HepG2 (cell line): ENCODE measurements at regions not wholly inside any gene's neighbourhood (a gene's known extent, or its start where the extent isn't known, plus 50 kb on each side); places are given as distances from the start of the nearest gene placed in this dataset.

Experiments
- ATAC-seq: fragments of 200-7000 bp; cut with Tn5 transposase; 3 replicates; pipeline ENCODE4 v1.9.1; 2020; ENCODE audit warnings: mild to moderate bottlenecking, moderate library complexity
- BruUV-seq: library from RNA; stranded (reverse); fragments of 400-500 nt; replicated peaks from 2 replicates; lab custom pipeline; 2021; lab: Mats Ljungman, UMichigan
- CTCF ChIA-PET: fragments of 300-600 bp; formaldehyde crosslinking; extraction: SDS; loops from one replicate; lab custom pipeline; 2021; ENCODE audit warnings: low total read pairs, inconsistent platforms, low intra/inter-chr PET ratio; lab: Yijun Ruan, JAX
- POLR2A ChIA-PET: fragments of 350-600 bp; sonication (Branson Sonifier 250); formaldehyde crosslinking; loops from one replicate; lab custom pipeline; 2020; ENCODE audit warnings: antibody characterized with exemption, inconsistent platforms; lab: Yijun Ruan, JAX
- DNase-seq: peaks from one replicate; pipeline ENCODE4 v3.0.0-alpha.2; 2015; ENCODE audit warnings: low spot score
- FAIRE-seq: peaks from 3 replicates; lab custom pipeline; 2011; peaks lifted over from hg19 to GRCh38; lab: Jason Lieb, UNC
- H2AFZ ChIP-seq: one replicate; pipeline ENCODE4 v1.6.1; 2011; ENCODE audit warnings: low read length, inconsistent platforms
- H3K27ac ChIP-seq: fragments of 300-600 bp; 3 replicates; pipeline ENCODE4 v1.8.0; 2011; ENCODE audit warnings: mixed run types, mild to moderate bottlenecking, mixed read lengths, low read length, inconsistent platforms; ENCODE audit not compliant: insufficient read depth; ENCODE audit errors: extremely low read length
- H3K27me3 ChIP-seq, 2 experiments: fragments of 200-600 bp in 1 of 2; 2 replicates in 1 of 2; 3 replicates in 1 of 2; pipeline versions ENCODE4 v1.6.0 to v1.8.0; 2011; ENCODE audit warnings: low read length in 2 of 2, mild to moderate bottlenecking in 2 of 2, moderate library complexity in 2 of 2, inconsistent platforms in 1 of 2; ENCODE audit not compliant: insufficient read depth in 2 of 2, control insufficient read depth in 1 of 2
- H3K36me3 ChIP-seq, 2 experiments: fragments of 200-600 bp in 1 of 2; replicated peaks in 1 of 2; 2 replicates in 1 of 2; 3 replicates in 1 of 2; pipeline versions ENCODE4 v1.5.1 to v1.8.0; 2011; ENCODE audit warnings: low read length in 2 of 2, inconsistent platforms in 1 of 2; ENCODE audit not compliant: insufficient read depth in 2 of 2, control insufficient read depth in 1 of 2
- H3K4me1 ChIP-seq: 2 replicates; pipeline ENCODE4 v1.5.1; 2012; ENCODE audit warnings: low read length, inconsistent platforms; ENCODE audit not compliant: insufficient read depth
- H3K4me2 ChIP-seq: 2 replicates; pipeline ENCODE4 v1.6.0; 2011; ENCODE audit warnings: low read depth, low read length, inconsistent platforms
- H3K4me3 ChIP-seq, 3 experiments: fragments of 200-600 bp in 1 of 3; sonication (generic), shearing (Covaris generic) in 1 of 3; replicated peaks in 1 of 3; 2 replicates each; pipeline ENCODE4 v1.5.1; 2011 to 2016; ENCODE audit warnings: low read length in 3 of 3, inconsistent platforms in 2 of 3, low read depth in 2 of 3, mild to moderate bottlenecking in 2 of 3, control low read depth in 1 of 3, mixed read lengths in 1 of 3; ENCODE audit not compliant: insufficient read depth in 1 of 3
- H3K79me2 ChIP-seq: one replicate; pipeline ENCODE4 v1.6.1; 2011; ENCODE audit warnings: low read length, inconsistent platforms; ENCODE audit not compliant: insufficient read depth
- H3K9ac ChIP-seq: 2 replicates; pipeline ENCODE4 v1.6.0; 2011; ENCODE audit warnings: mild to moderate bottlenecking, low read depth, low read length, inconsistent platforms; ENCODE audit not compliant: insufficient read depth
- H3K9me3 ChIP-seq: 2 replicates; pipeline ENCODE4 v1.5.1; 2012; ENCODE audit warnings: mild to moderate bottlenecking, low read length
- H4K20me1 ChIP-seq: 2 replicates; pipeline ENCODE4 v1.6.0; 2011; ENCODE audit warnings: inconsistent platforms, mild to moderate bottlenecking, low read length, moderate library complexity; ENCODE audit not compliant: insufficient read depth
- ARID5B ChIP-seq: IDR thresholded peaks from 2 replicates; pipeline ENCODE4 v1.4.0; 2020; ENCODE audit warnings: mild to moderate bottlenecking, missing genetic modification reagents
- CENPT ChIP-seq: sonication (generic); formaldehyde crosslinking; IDR thresholded peaks from 2 replicates; pipeline ENCODE4 v1.8.0; 2022; ENCODE audit warnings: low read depth, mild to moderate bottlenecking, moderate library complexity, missing genetic modification reagents
- GATAD2A ChIP-seq: IDR thresholded peaks from 2 replicates; pipeline ENCODE4 v1.6.1; 2016
- GLI4 ChIP-seq: sonication (generic); formaldehyde crosslinking; IDR thresholded peaks from 2 replicates; pipeline ENCODE4 v1.5.1; 2020; ENCODE audit warnings: missing genetic modification reagents, mild to moderate bottlenecking, moderate library complexity, borderline replicate concordance
- MTA1 ChIP-seq: sonication (generic); formaldehyde crosslinking; IDR thresholded peaks from 2 replicates; pipeline ENCODE4 v1.4.0; 2020; ENCODE audit warnings: missing genetic modification reagents, mild to moderate bottlenecking, borderline replicate concordance
- PAX8 ChIP-seq: sonication (generic); formaldehyde crosslinking; IDR thresholded peaks from 2 replicates; pipeline ENCODE4 v1.8.0; 2022; ENCODE audit warnings: mild to moderate bottlenecking, missing genetic modification reagents, borderline replicate concordance
- RERE ChIP-seq: IDR thresholded peaks from 2 replicates; pipeline ENCODE4 v1.6.1; 2016; ENCODE audit warnings: low read depth, missing genetic modification reagents, missing compliant biosample characterization
- ZNF12 ChIP-seq: sonication (generic); formaldehyde crosslinking; IDR thresholded peaks from 2 replicates; pipeline ENCODE4 v1.5.0; 2020; ENCODE audit warnings: missing genetic modification reagents
- ZNF362 ChIP-seq: sonication (generic); formaldehyde crosslinking; IDR thresholded peaks from 2 replicates; pipeline ENCODE4 v1.4.0; 2020; ENCODE audit warnings: missing genetic modification reagents, mild to moderate bottlenecking, borderline replicate concordance
- WGBS: methylation state at CpG from one replicate; pipeline ENCODE4 v1.1.6; 2017; ENCODE audit warnings: low lambda C conversion rate; 5-methylcytosine and 5-hydroxymethylcytosine counted together
- in situ Hi-C: cut with HindIII; loops from 2 replicates; pipeline ENCODE4 v1.10.0; 2017; ENCODE audit warnings: low pct_unique_long_range_greater_than_20kb; ENCODE audit not compliant: extremely low pct_ligation_motif_present
- intact Hi-C: fragments of 100-400 bp; cut with micrococcal nuclease; formaldehyde crosslinking; loops from one replicate; pipeline ENCODE4 v1.10.0; 2022; ENCODE audit not compliant: unreplicated experiment
- TF ChIP-seq, protein P1 (sequence below): sonication (generic); formaldehyde crosslinking; IDR thresholded peaks from 2 replicates; pipeline ENCODE4 v1.9.0; 2022; ENCODE audit warnings: missing genetic modification reagents, mild to moderate bottlenecking, borderline replicate concordance

DNA sequence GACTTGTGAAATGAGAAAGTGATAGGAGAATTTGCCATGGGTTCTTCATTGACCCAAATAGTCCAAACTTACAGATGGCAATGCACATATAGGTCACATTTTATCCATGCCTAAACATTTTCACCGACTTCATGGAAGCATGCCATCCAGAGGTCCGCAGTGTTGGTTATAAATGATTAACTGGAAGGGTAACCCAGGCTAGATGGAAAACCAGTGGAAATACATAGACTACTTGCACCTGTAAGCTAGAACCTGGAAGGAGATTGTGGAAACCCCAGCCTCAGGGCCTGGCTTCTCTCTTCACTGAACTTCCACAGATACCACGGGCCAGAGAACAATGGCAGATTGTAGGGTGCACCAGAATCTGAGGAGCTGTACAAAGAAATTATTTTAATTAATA is 103.8 kb upstream of the SYNDIG1 start:
- peaks cover 0 to 16% of the 10 kb centered on the region in 2 experiments; a peak in 3 of 5 replicates for H3K27me3 ChIP-seq
- no peaks in the 10 kb centered on the region for H3K36me3 ChIP-seq
- ChIA-PET CTCF (no interaction called here), POLR2A (no interaction called here)
- no peak for DNase-seq
- no peak overlapping the region for H3K4me2 ChIP-seq
- in situ Hi-C loops (no loop called here), intact Hi-C loops (no loop called here)
- no peak overlapping the region for H3K9ac ChIP-seq
- WGBS = 4% methylated on average over 3 of the region's 3 CpGs
- peaks cover 6% of the 10 kb centered on the region for H3K4me1 ChIP-seq
- H2AFZ ChIP-seq = no peak overlapping the region
- BruUV-seq = no TSS peak
- H3K79me2 ChIP-seq = no peaks in the 10 kb centered on the region
- no peak for FAIRE-seq
- no peaks in the 10 kb centered on the region for H4K20me1 ChIP-seq
- no peak overlapping the region for H3K4me3 ChIP-seq
- H3K9me3 ChIP-seq = peaks cover 29% of the 10 kb centered on the region
- no peak for ATAC-seq
- H3K27ac ChIP-seq = no peak overlapping the region
- TF ChIP-seq ZNF362 (no peak), GLI4 (CRISPR knock-in tag) (no peak), RERE (no peak), PAX8 (CRISPR knock-in tag) (no peak), CENPT (CRISPR knock-in tag) (no peak), MTA1 (CRISPR knock-in tag) (no peak), GATAD2A (CRISPR knock-in tag) (no peak), ZNF12 (CRISPR knock-in tag) (no peak), ARID5B (CRISPR knock-in tag) (no peak)
- TF ChIP-seq, protein P1, sequence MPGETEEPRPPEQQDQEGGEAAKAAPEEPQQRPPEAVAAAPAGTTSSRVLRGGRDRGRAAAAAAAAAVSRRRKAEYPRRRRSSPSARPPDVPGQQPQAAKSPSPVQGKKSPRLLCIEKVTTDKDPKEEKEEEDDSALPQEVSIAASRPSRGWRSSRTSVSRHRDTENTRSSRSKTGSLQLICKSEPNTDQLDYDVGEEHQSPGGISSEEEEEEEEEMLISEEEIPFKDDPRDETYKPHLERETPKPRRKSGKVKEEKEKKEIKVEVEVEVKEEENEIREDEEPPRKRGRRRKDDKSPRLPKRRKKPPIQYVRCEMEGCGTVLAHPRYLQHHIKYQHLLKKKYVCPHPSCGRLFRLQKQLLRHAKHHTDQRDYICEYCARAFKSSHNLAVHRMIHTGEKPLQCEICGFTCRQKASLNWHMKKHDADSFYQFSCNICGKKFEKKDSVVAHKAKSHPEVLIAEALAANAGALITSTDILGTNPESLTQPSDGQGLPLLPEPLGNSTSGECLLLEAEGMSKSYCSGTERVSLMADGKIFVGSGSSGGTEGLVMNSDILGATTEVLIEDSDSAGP (CRISPR knock-in tag) = no peak
